Mesothelial cell of epicardium (in vitro differentiated cells): ENCODE measurements at regions not wholly inside any gene's neighbourhood (a gene's known extent, or its start where the extent isn't known, plus 50 kb on each side); places are given as distances from the start of the nearest gene placed in this dataset.
"Not testable (repeated sequence)": the region's sequence is repeated elsewhere in the genome, so short reads cannot be mapped to it uniquely, and the experiment has no call there.

Experiments
- DNase-seq, 2 experiments: peaks; one replicate each; pipeline ENCODE4 v3.0.0; 2021; ENCODE audit warnings: low spot score in 2 of 2; ENCODE audit not compliant: unreplicated experiment in 2 of 2
- H3K27ac Mint-ChIP-seq: 2 replicates; pipeline ENCODE4 v1.8.0; 2021; ENCODE audit warnings: mixed read lengths
- H3K27me3 Mint-ChIP-seq: 2 replicates; pipeline ENCODE4 v1.8.0; 2021; ENCODE audit warnings: low read depth, mixed read lengths
- H3K36me3 Mint-ChIP-seq: 2 replicates; pipeline ENCODE4 v1.8.0; 2021; ENCODE audit warnings: mixed read lengths
- H3K4me1 Mint-ChIP-seq: 2 replicates; pipeline ENCODE4 v1.8.0; 2021; ENCODE audit warnings: mixed read lengths
- H3K4me3 Mint-ChIP-seq: 2 replicates; pipeline ENCODE4 v1.8.0; 2021; ENCODE audit warnings: mild to moderate bottlenecking, moderate library complexity, mixed read lengths
- H3K9me3 Mint-ChIP-seq: 2 replicates; pipeline ENCODE4 v1.8.0; 2021; ENCODE audit warnings: mixed read lengths
- TF ChIP-seq, protein P1 (sequence below): fragments of 200-600 bp; sonication (generic); IDR thresholded peaks from one replicate; pipeline ENCODE4 v1.5.0; 2021; ENCODE audit warnings: antibody characterized with exemption; ENCODE audit not compliant: unreplicated experiment

GRCh38 chr7:55743454-55743717, 119.2 kb downstream of the SEPTIN14 start:
- H3K27ac Mint-ChIP-seq, H3K9me3 Mint-ChIP-seq, DNase-seq, H3K4me1 Mint-ChIP-seq, H3K4me3 Mint-ChIP-seq, H3K27me3 Mint-ChIP-seq, H3K36me3 Mint-ChIP-seq: not testable (repeated sequence)

- H3K9me3 Mint-ChIP-seq, H3K4me1 Mint-ChIP-seq, H3K36me3 Mint-ChIP-seq, H3K27me3 Mint-ChIP-seq, H3K27ac Mint-ChIP-seq, DNase-seq, H3K4me3 Mint-ChIP-seq: not testable (repeated sequence)
Measured at GRCh38 chr7:55742651-55743453, 119.7 kb downstream of the SEPTIN14 start.

DNA sequence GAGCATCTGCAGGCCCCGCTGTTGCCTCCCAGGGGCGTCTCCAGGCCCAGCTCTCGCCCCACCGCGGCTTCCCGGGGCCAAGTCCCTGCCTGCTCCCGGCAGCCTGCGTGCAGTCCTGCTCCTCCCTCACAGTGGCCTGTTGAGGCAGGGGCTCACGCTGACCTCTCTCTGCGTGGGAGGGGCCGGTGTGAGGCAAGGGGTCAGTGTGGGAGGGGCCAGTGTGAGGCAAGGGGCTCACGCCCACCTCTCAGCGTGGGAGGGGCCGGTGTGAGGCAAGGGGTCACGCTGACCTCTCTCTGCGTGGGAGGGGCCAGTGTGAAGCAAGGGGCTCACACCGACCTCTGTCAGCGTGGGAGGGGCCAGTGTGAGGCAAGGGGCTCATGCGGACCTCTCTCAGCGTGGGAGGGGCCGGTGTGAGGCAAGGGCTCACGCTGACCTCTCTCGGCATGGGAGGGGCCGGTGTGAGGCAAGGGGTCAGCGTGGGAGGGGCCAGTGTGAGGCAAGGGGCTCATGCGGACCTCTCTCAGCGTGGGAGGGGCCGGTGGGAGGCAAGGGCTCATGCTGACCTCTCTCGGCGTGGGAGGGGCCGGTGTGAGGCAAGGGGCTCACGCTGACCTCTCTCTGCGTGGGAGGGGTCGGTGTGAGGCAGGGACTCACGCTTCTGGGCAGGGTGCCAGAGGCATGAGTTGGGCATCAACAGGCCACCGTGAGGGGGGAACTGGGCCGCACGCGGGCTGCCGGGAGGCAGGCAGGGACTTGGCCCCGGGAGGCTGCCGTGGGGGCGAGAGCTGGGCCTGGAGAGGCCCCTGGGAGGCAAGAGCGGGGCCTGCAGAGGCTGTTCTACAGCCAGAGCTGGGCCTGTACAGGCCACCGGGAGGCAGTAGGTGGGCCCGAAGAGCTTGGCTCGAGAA, 120.6 kb downstream of the SEPTIN14 start:
- DNase-seq, H3K4me1 Mint-ChIP-seq, H3K4me3 Mint-ChIP-seq, H3K36me3 Mint-ChIP-seq, H3K27ac Mint-ChIP-seq, H3K27me3 Mint-ChIP-seq, H3K9me3 Mint-ChIP-seq: not testable (repeated sequence)

DNA sequence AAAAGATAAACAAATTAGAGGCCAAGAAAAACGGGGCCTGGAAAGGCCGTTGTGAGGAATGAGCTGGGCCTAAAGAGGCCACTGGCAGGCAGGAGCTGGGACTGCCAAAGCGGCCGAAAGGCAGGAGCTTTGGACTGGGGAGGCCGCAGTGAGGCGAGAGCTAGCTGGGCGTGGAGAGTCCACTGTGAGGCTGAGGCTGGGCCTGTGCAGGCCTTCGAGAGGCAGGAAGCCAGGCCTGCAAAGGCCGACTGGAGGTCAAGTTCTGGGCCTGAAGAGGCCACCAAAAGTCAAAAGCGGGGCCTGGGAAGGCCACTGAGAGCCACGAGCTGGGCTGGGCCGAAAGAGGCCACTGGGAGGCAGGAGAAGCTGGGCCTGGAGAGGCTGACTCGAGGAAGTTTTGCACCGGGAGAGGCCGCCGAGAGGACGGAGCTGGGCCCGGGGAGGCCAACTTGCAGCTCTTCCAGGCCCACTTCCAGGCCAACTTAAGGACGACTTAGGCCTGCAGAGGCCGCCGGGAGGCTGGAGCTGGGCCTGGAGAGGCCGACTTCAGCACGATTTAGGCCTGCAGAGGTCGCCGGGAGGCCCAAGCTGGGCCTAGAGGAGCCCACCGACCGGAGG, 121.8 kb downstream of the SEPTIN14 start:
- not testable (repeated sequence) for H3K4me1 Mint-ChIP-seq, H3K27me3 Mint-ChIP-seq

GRCh38 chr7:55740053-55740452, 122.5 kb downstream of the SEPTIN14 start:
- DNase-seq, H3K9me3 Mint-ChIP-seq, H3K27me3 Mint-ChIP-seq, H3K4me3 Mint-ChIP-seq, H3K36me3 Mint-ChIP-seq, H3K4me1 Mint-ChIP-seq, H3K27ac Mint-ChIP-seq: not testable (repeated sequence)

More for the DNA sequence above, 121.8 kb downstream of the SEPTIN14 start:
- not testable (repeated sequence) for H3K27ac Mint-ChIP-seq, H3K9me3 Mint-ChIP-seq, DNase-seq, H3K4me3 Mint-ChIP-seq, H3K36me3 Mint-ChIP-seq

DNA sequence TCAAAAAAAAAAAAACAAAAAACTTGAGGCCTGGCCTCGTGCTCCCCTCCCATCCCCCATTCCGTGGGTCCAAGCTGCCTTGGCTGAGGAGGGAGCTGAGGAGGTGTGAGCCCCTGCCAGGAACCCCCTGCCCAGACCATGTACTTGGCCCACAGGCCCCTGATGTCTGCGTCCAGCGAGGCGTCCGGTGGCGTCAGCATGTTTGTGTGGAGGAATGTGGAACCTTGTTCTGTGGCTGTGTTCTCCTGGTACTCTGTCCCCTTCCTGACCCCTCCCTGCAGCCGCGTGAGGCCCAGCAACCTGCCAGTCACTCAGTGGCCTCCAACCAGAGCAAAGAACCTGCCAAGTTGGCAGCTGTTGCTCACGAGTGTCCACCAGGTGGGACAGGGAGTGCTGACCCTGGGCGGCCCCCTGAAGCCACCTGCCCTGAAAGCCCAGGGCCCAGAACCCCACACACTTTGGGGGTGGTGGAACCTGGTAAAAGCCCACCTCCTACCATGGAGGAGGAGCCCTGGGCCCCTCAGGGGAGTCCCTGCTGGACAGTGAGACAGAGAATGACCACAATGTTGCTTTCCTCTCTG, 125.8 kb downstream of the SEPTIN14 start:
- H3K4me3 Mint-ChIP-seq, H3K4me1 Mint-ChIP-seq, DNase-seq, H3K36me3 Mint-ChIP-seq, H3K27ac Mint-ChIP-seq, H3K27me3 Mint-ChIP-seq: not testable (repeated sequence)
- H3K9me3 Mint-ChIP-seq: peaks cover 16% of the 10 kb centered on the region

GRCh38 chr7:55733241-55734140, 129.1 kb downstream of the SEPTIN14 start:
- Mint-ChIP-seq H3K9me3 (peaks cover 16% of the 10 kb centered on the region), H3K4me1 (peaks cover 7% of the 10 kb centered on the region), H3K27ac (peak overlapping the region; percentile 80), H3K27me3 (no peaks in the 10 kb centered on the region), H3K4me3 (no peak overlapping the region), H3K36me3 (no peaks in the 10 kb centered on the region)
- no peak for DNase-seq
- TF ChIP-seq, protein P1, sequence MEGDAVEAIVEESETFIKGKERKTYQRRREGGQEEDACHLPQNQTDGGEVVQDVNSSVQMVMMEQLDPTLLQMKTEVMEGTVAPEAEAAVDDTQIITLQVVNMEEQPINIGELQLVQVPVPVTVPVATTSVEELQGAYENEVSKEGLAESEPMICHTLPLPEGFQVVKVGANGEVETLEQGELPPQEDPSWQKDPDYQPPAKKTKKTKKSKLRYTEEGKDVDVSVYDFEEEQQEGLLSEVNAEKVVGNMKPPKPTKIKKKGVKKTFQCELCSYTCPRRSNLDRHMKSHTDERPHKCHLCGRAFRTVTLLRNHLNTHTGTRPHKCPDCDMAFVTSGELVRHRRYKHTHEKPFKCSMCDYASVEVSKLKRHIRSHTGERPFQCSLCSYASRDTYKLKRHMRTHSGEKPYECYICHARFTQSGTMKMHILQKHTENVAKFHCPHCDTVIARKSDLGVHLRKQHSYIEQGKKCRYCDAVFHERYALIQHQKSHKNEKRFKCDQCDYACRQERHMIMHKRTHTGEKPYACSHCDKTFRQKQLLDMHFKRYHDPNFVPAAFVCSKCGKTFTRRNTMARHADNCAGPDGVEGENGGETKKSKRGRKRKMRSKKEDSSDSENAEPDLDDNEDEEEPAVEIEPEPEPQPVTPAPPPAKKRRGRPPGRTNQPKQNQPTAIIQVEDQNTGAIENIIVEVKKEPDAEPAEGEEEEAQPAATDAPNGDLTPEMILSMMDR: no peak

DNA sequence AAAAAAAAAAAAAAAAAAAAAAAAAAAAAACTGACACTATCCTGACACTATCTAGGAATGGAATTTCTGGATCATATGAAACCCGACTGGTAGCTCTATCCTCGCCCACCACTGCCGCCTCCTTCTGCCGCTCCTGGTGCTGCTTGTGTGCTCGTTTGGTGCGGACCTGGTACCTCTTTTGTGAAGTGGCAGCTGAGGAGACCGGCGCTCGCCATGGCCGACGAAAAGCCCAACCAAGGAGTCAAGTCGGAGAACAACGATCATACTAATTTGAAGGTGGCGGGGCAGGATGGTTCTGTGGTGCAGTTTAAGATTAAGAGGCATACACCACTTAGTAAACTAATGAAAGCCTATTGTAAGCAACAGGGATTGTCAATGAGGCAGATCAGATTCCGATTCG, 130.6 kb downstream of the SEPTIN14 start:
- Mint-ChIP-seq H3K27ac (no peak overlapping the region), H3K4me1 (peaks cover 7% of the 10 kb centered on the region), H3K9me3 (peaks cover 16% of the 10 kb centered on the region), H3K36me3 (no peaks in the 10 kb centered on the region), H3K27me3 (no peaks in the 10 kb centered on the region), H3K4me3 (no peak overlapping the region)
- DNase-seq: no peak
- TF ChIP-seq, protein P1: no peak
